ENCODE measurements at regions not wholly inside any gene's neighbourhood (a gene's known extent, or its start where the extent isn't known, plus 50 kb on each side); places are given as distances from the start of the nearest gene placed in this dataset.

- intact Hi-C loops (cut with DNase I): no loop called here
- Histone ChIP-seq H3K4me3 (no peak overlapping the region), H3K36me3 (no peaks in the 10 kb centered on the region), H3K9me3 (no peaks in the 10 kb centered on the region), H3K4me1 (no peaks in the 10 kb centered on the region), H3K27ac (no peak overlapping the region), H3K27me3 (peaks cover 0 to 57% (median 51%) of the 10 kb centered on the region in 7 donors)
- TF ChIP-seq, protein P1, sequence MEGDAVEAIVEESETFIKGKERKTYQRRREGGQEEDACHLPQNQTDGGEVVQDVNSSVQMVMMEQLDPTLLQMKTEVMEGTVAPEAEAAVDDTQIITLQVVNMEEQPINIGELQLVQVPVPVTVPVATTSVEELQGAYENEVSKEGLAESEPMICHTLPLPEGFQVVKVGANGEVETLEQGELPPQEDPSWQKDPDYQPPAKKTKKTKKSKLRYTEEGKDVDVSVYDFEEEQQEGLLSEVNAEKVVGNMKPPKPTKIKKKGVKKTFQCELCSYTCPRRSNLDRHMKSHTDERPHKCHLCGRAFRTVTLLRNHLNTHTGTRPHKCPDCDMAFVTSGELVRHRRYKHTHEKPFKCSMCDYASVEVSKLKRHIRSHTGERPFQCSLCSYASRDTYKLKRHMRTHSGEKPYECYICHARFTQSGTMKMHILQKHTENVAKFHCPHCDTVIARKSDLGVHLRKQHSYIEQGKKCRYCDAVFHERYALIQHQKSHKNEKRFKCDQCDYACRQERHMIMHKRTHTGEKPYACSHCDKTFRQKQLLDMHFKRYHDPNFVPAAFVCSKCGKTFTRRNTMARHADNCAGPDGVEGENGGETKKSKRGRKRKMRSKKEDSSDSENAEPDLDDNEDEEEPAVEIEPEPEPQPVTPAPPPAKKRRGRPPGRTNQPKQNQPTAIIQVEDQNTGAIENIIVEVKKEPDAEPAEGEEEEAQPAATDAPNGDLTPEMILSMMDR (IDR thresholded peaks at IDR 0.05): no peak
- ATAC-seq (no peak), DNase-seq (no peak)
- 69 to 74% methylated on average over 10 of the region's 10 CpGs for WGBS, 2 donors
These were observed 302.8 kb downstream of the IRF8 start for GRCh38 chr16:86201746-86202145.

- Histone ChIP-seq H3K27me3 (peaks cover 0 to 52% (median 50%) of the 10 kb centered on the region in 7 donors), H3K4me3 (no peak overlapping the region), H3K9me3 (no peaks in the 10 kb centered on the region), H3K4me1 (no peaks in the 10 kb centered on the region), H3K36me3 (no peaks in the 10 kb centered on the region), H3K27ac (no peak overlapping the region)
- DNase-seq (no peak), ATAC-seq (no peak)
- WGBS, 2 donors: 79 to 83% methylated on average over 16 of the region's 16 CpGs
- intact Hi-C loops (cut with DNase I): no loop called here
- TF ChIP-seq, protein P1 (IDR thresholded peaks at IDR 0.05): no peak
These were observed 303.3 kb downstream of the IRF8 start for GRCh38 chr16:86202267-86202666.

DNA sequence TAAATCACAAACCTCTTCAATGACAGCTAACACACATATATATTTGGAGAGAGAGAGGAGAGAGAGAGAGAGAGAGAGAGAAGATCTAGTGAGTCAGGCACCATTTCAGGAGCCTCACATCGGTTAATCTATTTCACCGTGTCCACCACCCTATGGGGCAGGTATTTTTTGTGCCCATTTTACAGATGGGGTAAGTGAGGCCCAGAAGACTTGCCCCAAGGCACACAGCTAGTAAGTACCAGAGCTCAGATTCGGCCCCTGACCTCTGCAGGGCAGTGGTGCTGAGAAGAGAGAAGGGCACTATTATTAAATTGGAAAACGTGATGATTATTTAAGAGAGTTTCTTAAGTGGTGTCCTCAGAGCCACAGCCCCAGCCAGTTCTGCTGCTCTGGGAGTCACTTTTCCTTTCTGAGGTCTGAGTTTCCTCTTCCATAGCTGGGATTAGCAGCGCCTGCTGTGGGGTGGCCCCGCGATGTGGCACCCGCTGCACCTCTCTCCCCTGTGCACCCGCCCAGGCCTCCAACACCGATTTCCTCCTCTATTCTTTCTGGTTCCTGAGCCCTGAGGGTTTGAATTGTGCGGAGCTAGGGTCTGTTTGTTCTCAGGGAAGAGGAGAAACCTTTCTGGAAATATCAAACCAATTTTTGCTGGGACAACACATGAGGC, 303.9 kb downstream of the IRF8 start:
- Histone ChIP-seq H3K36me3 (no peaks in the 10 kb centered on the region), H3K4me1 (no peaks in the 10 kb centered on the region)
- WGBS, 2 donors: 86% methylated on average over 11 of the region's 11 CpGs

DNA sequence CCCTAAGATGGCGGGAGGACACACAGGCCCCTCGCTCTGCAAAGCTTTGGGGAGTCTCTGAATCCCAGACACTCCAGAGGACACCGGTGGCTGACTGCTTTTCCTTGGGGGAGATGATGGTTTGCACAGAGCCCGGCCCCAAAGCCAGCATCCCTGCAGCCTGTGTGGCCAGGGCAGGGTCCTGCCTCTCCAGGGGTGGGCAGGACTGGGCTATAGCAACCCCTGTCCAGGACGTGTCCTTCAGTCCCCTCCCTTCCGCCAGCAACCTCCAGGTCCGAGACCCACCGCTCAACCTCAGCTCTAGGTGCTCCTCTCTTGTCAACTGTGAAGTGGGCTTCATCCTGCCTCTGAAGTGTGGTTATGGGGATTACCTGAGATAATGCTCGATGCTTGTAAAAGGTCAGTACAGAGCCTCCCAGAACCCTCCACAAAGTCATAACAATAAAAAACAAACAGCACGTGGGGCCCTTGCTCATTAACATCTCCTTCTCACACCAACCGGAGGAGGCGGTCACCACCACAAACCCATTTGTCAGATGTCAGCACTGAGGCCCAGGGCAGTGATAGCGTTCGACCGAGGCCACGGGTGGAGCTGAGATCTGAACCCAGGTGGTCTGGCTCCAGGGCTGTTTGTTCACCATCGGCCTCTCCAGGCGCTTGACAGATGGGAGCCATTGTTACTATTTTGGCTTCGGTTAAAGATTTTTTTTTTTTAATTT, 304.8 kb downstream of the IRF8 start:
- no peaks in the 10 kb centered on the region for H3K4me1 ChIP-seq
- WGBS, 2 donors: 85 to 87% methylated on average over 19 of the region's 19 CpGs

More for the DNA sequence above, 303.9 kb downstream of the IRF8 start:
- Histone ChIP-seq H3K27ac (no peak overlapping the region), H3K4me3 (no peak overlapping the region), H3K9me3 (no peaks in the 10 kb centered on the region), H3K27me3 (peaks cover 0 to 53% (median 47%) of the 10 kb centered on the region in 7 donors)
- intact Hi-C loops (cut with DNase I): no loop called here
- TF ChIP-seq, protein P1 (IDR thresholded peaks at IDR 0.05): no peak
- no peak for DNase-seq
- no peak for ATAC-seq

More for the DNA sequence above, 304.8 kb downstream of the IRF8 start:
- DNase-seq (no peak), ATAC-seq (no peak)
- intact Hi-C loops (cut with DNase I): no loop called here
- TF ChIP-seq, protein P1 (IDR thresholded peaks at IDR 0.05): no peak
- no peak overlapping the region for H3K4me3 ChIP-seq
- H3K36me3 ChIP-seq: no peaks in the 10 kb centered on the region
- peaks cover 0 to 45% (median 39%) of the 10 kb centered on the region in 7 donors for H3K27me3 ChIP-seq
- no peak overlapping the region for H3K27ac ChIP-seq
- no peaks in the 10 kb centered on the region for H3K9me3 ChIP-seq

Data from heart right ventricle (tissue), 16 donors.